ENCODE measurements at regions not wholly inside any gene's neighbourhood (a gene's known extent, or its start where the extent isn't known, plus 50 kb on each side); places are given as distances from the start of the nearest gene placed in this dataset.

- no peak for DNase-seq (ENCODE audit: low read depth)
Observed at GRCh38 chr6:24987446-24988115, 51.8 kb upstream of the RIPOR2 start.

DNA sequence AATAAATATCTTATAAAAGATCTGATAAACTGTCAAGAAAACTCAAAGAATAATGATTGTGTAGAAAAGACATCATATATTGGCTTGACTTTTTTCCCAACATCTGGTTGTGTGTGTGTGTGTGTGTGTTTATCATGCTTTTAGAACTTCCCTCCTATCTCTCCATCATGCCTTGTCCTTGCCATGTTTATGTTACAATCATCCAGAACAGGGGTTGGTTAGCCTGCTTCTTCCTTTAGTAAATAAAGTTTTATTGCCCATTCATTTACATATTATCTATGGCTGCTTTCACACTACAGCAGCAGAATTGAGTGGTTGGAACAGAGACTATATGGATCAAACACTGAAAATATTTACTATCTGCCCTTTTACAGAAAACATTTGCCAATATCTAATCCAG is 52.8 kb upstream of the RIPOR2 start:
- DNase-seq (ENCODE audit: low read depth): no peak

DNA sequence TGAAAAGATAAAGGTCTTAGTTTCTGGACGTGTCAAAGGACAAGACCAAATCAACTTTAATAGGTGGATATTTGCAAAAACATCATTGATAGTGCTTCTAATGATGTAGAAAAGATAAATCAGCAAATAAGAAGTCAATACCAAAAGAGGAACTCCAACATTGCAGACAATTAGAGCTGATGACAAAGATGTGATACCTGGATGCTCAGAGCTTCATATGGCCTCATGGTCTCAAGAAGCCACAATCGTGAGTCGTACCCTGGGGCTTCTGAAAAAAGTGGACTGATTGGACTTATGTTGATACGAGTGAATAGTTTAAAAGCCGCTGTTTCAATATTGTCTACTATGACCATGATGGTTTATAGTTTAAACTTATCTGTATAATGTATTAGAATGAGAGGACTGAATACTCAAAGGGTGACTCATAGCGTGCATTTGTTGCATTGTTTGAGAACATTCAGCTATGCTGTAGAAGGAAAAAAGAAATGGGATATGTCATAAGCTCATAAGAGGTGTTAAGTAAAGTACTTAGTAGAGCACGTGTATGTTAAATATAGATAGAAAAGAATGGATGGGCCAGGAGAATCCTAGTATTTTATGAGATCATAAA is 54.6 kb upstream of the RIPOR2 start:
- peak; percentile 40 for DNase-seq (ENCODE audit: low read depth)

DNA sequence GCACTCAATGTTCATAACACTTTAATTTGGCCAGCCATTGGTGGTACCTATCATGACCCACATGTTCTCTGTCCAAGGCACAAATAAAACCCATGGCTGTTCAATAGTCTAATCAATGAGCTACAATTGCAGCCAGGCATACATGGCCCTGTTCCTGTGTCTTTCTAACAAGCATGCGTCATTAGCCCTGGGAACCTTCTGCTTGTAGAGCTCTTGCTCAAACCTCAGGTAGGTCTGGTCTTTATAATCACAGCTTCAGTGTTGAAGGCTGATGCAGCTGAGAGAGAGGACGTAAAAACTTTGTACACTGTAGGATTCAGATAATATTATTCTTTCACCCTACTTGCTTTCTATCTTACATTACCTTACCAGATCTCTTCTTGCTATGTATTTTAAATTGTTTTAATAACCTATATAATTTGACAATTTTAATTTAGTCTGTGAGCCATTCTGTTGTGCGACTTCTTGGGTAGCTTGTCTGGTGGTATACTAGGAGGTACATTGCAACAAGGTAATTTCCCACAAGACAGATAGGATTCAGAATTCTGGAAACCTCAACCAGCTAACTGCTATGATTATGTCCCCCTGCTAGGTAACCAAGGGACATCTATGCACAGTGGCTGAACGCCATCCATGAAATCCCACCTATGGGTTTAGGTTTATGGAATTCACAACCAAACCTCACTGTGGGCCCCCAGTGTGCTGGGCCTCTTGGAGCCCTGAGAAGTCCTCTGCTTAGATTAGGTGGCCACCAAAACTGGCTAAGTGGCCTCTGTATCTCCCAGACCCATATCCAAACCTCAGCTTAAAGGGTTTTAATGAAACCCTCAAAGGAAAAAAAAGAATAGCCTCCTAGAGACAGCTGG is 55.4 kb upstream of the RIPOR2 start:
- no peak for DNase-seq (ENCODE audit: low read depth)

GRCh38 chr6:24991810-24992467 is 56.2 kb upstream of the RIPOR2 start:
- DNase-seq (ENCODE audit: low read depth): no peak

DNA sequence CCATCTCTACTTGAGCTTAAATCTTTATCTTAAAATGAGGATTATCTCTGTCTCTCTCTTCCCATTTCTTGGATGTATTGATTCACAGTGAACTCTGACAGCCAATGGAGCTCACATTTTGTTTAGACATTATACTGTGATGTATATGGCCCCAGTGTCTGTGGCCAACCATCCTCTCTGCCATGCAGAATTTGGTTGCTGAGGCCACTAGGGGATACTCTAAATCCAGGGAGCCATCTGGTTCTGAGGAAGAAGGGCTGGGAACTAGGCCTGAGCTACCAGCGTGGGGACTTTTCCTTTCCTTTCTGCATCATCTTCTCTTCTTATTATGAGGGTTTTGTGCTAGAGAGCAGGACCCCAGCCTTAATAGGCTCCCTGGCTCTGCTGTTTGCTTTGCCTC is 59.1 kb upstream of the RIPOR2 start:
- DNase-seq (ENCODE audit: low read depth): no peak

DNA sequence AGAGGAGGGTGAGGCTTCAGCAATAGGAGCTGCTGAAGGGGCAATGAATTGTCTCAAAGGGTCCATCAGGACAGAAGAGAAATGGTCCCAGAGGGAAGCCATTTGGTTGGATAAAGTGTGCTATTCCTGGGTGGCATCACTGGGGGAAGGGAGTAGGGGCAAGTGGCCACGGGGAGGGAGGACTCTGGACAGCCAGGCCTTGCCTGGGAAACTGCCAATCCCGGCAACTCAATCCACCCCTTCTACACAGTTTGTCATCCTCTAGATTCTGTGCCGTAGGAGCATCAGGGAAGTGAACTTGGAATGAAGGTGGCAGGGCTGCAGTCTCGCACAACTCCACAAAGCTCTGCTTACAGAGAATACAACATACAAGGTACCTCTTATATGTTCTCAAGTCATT is 59.5 kb upstream of the RIPOR2 start:
- no peak for DNase-seq (ENCODE audit: low read depth)

DNA sequence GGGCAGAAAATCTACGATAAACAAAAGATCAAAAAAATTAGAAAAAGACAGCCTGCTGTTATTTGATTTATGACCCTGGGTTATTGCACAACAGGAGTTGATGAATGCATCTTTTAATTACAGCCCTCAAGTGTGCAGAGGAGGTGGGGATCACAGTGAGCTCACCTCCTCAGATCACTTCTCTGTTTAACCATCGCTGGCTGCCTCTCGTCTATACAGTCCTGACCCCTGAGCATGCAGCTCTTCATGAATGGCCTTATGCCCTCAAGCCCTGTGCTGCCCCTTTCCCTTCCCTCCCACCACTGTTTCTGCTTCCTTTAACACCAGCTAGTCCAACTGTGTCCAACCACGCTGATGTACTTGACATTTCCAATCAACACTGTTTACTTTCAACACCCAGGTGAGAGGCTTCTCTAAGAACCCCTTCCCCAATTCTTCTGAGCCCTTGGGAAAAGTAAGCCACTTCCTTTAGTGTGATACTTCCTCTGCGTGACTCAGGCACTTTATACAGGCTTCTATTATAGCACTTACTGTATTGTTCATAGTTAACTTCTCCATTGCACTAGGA is 60.6 kb upstream of the RIPOR2 start:
- no peak for DNase-seq (ENCODE audit: low read depth)

GRCh38 chr6:24997231-24997630 is 61.5 kb upstream of the RIPOR2 start:
- no peak for DNase-seq (ENCODE audit: low read depth)

DNA sequence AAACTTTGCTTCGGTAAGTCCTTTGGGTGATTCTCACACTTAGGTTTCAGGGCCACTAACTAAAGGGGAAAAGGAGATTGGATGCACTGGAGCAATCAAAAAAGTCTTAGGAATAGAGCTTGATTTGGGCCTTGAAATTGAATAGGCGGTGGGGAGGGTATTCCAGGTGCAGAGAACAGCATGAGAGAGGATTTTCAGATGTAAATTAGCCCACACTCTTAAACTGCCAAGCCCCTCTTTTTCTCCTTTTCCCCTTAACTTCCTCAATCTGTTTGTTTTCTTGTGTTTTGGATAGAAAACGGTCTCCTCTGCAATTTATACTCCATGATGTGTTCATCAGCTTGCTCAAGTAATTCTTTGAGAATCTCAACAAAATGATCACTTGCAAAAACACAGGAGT is 62.1 kb upstream of the RIPOR2 start:
- no peak for DNase-seq (ENCODE audit: low read depth)

- no peak for DNase-seq (ENCODE audit: low read depth)
Observed at GRCh38 chr6:25002326-25003091, 66.7 kb upstream of the RIPOR2 start.

DNA sequence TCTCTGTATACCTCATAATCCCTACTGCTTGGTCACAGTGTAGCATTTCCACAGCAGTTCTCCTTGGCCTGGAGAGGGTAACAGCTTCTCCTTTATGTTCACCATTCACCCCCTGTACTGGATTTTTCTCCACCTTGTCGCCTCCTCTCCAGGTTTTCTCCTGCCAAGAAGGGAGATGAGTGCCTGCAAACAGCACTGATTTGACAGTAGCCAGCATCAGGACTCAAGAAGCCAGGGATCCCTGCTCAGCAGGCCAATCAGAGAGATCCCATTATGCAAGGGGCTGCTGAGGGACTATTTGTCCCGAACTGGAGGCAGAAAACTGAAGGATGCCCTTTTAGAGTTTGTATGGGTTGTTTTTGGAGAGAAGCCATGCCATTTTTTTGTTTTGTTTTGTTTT is 68.6 kb upstream of the RIPOR2 start:
- no peak for DNase-seq (ENCODE audit: low read depth)

DNA sequence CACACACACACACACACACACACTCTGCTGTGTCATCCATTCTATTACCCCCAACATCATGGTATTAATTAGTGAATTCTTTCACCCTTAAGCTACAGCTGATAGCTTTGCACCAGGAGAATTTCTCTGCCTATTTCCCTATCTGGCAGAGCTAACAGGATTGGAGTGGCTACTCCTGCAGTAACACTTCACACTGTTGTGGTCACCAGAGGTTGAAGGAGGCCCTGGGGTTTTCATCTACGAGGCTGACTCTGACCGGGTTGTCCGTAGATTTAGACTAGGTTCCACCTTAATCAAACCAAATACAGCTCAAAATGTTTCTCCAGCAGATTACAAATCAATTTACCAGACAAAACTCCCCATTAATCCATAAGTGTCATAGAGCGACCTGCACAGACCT is 69.2 kb upstream of the RIPOR2 start:
- no peak for DNase-seq (ENCODE audit: low read depth)

DNA sequence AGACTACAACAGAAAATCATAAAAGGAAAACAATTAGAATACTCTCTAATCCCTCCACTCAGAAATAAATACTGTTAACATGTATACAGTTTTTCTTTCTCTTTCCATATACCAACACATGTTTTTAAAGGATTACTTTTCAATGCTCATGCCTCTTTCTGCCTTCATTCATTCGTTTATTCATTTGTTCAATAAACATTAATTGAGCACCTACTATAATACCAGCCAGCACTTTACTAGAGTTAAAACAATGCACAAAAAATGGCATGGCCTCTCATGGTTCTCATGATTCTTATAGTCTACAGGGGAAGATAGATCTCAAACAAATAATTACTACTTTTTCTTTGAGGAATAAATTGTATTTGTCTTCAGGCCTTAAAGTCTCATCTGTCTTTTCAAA is 70.3 kb upstream of the RIPOR2 start:
- DNase-seq (ENCODE audit: low read depth): no peak

GRCh38 chr6:25006565-25007001 is 70.8 kb upstream of the RIPOR2 start:
- no peak for DNase-seq (ENCODE audit: low read depth)

DNA sequence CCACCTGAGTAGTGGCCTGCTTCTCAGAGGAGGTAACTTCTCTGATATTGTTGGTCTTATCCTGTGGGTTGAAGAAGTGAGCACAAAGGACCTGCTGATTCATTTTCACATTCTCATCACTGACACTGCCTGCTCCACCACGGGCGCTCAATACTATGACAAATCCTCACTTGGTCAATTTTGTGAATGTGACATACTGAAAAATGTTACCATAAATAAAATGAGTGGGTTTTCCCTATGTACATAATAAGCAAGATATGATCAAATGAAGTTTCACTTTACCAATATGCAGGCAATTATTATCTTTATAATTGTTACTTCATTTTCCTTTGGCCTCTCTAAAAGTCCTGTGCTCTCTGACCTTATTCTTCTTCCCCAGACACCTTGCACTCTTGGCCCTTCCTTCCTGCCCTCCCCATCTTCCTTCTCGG is 71.5 kb upstream of the RIPOR2 start:
- DNase-seq (ENCODE audit: low read depth): no peak

GRCh38 chr6:25008707-25009392 is 73.1 kb upstream of the RIPOR2 start:
- DNase-seq (ENCODE audit: low read depth): no peak

DNA sequence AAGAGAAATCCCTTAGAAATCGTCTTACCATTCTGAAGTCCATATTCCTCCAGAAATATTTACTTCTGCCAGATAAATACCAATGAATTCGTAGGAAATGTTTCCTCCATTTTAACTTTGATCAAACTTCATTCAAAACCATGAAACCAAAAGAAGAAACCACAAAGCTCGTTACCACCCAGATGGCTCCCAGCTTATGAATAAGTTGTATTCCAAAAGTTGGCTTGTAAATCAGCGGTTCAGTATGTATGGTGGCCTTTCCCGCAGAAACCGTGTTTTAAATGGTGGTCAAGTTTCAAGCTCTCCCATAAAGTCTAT is 73.6 kb upstream of the RIPOR2 start:
- no peak for DNase-seq (ENCODE audit: low read depth)

- no peak for DNase-seq (ENCODE audit: low read depth)
Observed at GRCh38 chr6:25010176-25010575, 74.4 kb upstream of the RIPOR2 start.

- DNase-seq (ENCODE audit: low read depth): peak; percentile 44
Observed at GRCh38 chr6:25010902-25011625, 75.3 kb upstream of the RIPOR2 start.
